ENCODE measurements at regions not wholly inside any gene's neighbourhood (a gene's known extent, or its start where the extent isn't known, plus 50 kb on each side); places are given as distances from the start of the nearest gene placed in this dataset.

- ChIA-PET POLR2A (ENCODE audit: partially characterized antibody) (no interaction called here), CTCF (ENCODE audit: partially characterized antibody) (no interaction called here)
- H3K14ac ChIP-seq (ENCODE audit: insufficient read length) = no peak overlapping the region
- no peaks in the 10 kb centered on the region for H3K27me3 ChIP-seq (replicated peaks in 1 of 4; ENCODE audit: control insufficient read depth in 3 of 4, extremely low read depth in 1 of 4, insufficient read depth in 3 of 4, low read length in 3 of 4)
- H3K27ac ChIP-seq (ENCODE audit: low read depth, low read length) = no peak overlapping the region
- FAIRE-seq = no peak
- H3K4me2 ChIP-seq (ENCODE audit: insufficient read depth in 1 of 2, low read depth in 2 of 2, low read length in 2 of 2) = no peak overlapping the region
- H2AK5ac ChIP-seq (ENCODE audit: low read depth, low read length) = no peak overlapping the region
- H4K20me1 ChIP-seq (replicated peaks in 1 of 2; ENCODE audit: control insufficient read depth in 1 of 2, insufficient read depth in 2 of 2, low read length in 2 of 2) = no peaks in the 10 kb centered on the region
- no peaks in the 10 kb centered on the region for H3K36me3 ChIP-seq (ENCODE audit: control insufficient read depth in 2 of 4, insufficient read depth in 4 of 4, low read length in 3 of 4)
- H3K18ac ChIP-seq (ENCODE audit: extremely low read depth, low read length) = no peak overlapping the region
- no peak overlapping the region for H2BK12ac ChIP-seq (ENCODE audit: low read depth, low read length)
- H3K9me3 ChIP-seq (ENCODE audit: insufficient read depth in 2 of 2, low read depth in 1 of 2, low read length in 1 of 2) = no peaks in the 10 kb centered on the region
- TF ChIP-seq PHF8 (conservative IDR thresholded peaks at IDR 0.05; ENCODE audit: low read depth, low read length) (no peak), YY1 (IDR thresholded peaks at IDR 0.05; ENCODE audit: low read depth, low read length) (no peak), CHD2 (IDR thresholded peaks at IDR 0.05; ENCODE audit: low read length) (no peak), ASH2L (IDR thresholded peaks at IDR 0.05; ENCODE audit: low read length) (no peak), EP300 (IDR thresholded peaks at IDR 0.05; ENCODE audit: borderline replicate concordance in 1 of 2, low read depth in 2 of 2, low read length in 2 of 2) (no peak), TAF1 (IDR thresholded peaks at IDR 0.05; ENCODE audit: low read depth, low read length) (no peak), SRF (IDR thresholded peaks at IDR 0.05; ENCODE audit: low read depth, low read length) (no peak)
- no peak overlapping the region for H4K5ac ChIP-seq (ENCODE audit: insufficient read length, low read depth, low read length)
- WGBS, 2 experiments (ENCODE audit: extremely low coverage in 1 of 2, insufficient coverage in 1 of 2, insufficient read length in 1 of 2, insufficient replicate concordance in 2 of 2, low coverage in 1 of 2, low lambda C conversion rate in 2 of 2, missing lambda C conversion rate in 1 of 2) = 77% methylated on average over 3 of the region's 3 CpGs; no CpG with 5 or more reads in 1 of the 2 experiments
- no peak overlapping the region for H3K23ac ChIP-seq (ENCODE audit: insufficient read length)
- H3K79me2 ChIP-seq (ENCODE audit: control insufficient read depth in 1 of 2, insufficient read depth in 2 of 2, low read length in 2 of 2) = no peaks in the 10 kb centered on the region
- H3K56ac ChIP-seq (replicated peaks; ENCODE audit: insufficient read length, low read depth, low read length) = no peak overlapping the region
- H2AFZ ChIP-seq (ENCODE audit: low read length) = no peak overlapping the region
- H2BK5ac ChIP-seq (ENCODE audit: low read depth, low read length) = no peak overlapping the region
- H3K79me1 ChIP-seq (ENCODE audit: low read depth, low read length) = no peaks in the 10 kb centered on the region
- no peak overlapping the region for H3K4ac ChIP-seq (replicated peaks; ENCODE audit: insufficient read length, low read depth, low read length)
- DNase-seq (ENCODE audit: low read depth in 1 of 2, low spot score in 2 of 2) = no peak
- no peak overlapping the region for H2BK120ac ChIP-seq (replicated peaks; ENCODE audit: low read depth, low read length)
- H4K8ac ChIP-seq (ENCODE audit: extremely low read depth, insufficient read depth, low read length) = no peak overlapping the region
- no peak overlapping the region for H3K4me3 ChIP-seq (ENCODE audit: extremely low read depth in 1 of 4, insufficient read depth in 2 of 4, low read depth in 3 of 4, low read length in 4 of 4)
- no peak overlapping the region for H2BK15ac ChIP-seq (ENCODE audit: low read length)
- H3K9ac ChIP-seq (replicated peaks in 1 of 4; ENCODE audit: extremely low read depth in 1 of 4, low read depth in 3 of 4, low read length in 3 of 4) = no peak overlapping the region
- no peak overlapping the region for H2BK20ac ChIP-seq (ENCODE audit: low read length)
- H3K23me2 ChIP-seq (ENCODE audit: low read depth, low read length) = no peaks in the 10 kb centered on the region; the same call in 1 of the 2 replicates
- H4K91ac ChIP-seq (replicated peaks; ENCODE audit: insufficient read length, low read length) = no peak overlapping the region
- no peaks in the 10 kb centered on the region for H3K4me1 ChIP-seq (replicated peaks in 1 of 4; ENCODE audit: control insufficient read depth in 3 of 4, insufficient read depth in 4 of 4, low read length in 3 of 4)
Observed at GRCh38 chr6:148213366-148213765, 129.3 kb upstream of the SASH1 start.

Measured in H1 (cell line).